ENCODE measurements at regions not wholly inside any gene's neighbourhood (a gene's known extent, or its start where the extent isn't known, plus 50 kb on each side); places are given as distances from the start of the nearest gene placed in this dataset.
"Not testable (repeated sequence)": the region's sequence is repeated elsewhere in the genome, so short reads cannot be mapped to it uniquely, and the experiment has no call there.

GRCh38 chr1:83064589-83065242, 934.2 kb downstream of the TTLL7 start:
- DNase-seq, result no peak

GRCh38 chr1:83060651-83061390, 938.1 kb downstream of the TTLL7 start:
- DNase-seq, result no peak

- DNase-seq, result no peak
These were observed 938.7 kb downstream of the TTLL7 start for GRCh38 chr1:83060221-83060620.

- DNase-seq, result no peak
These were observed 940.6 kb downstream of the TTLL7 start for GRCh38 chr1:83058327-83058726.

- DNase-seq, result no peak
These were observed 943.4 kb downstream of the TTLL7 start for GRCh38 chr1:83055391-83056170.

GRCh38 chr1:83053446-83053845, 945.5 kb downstream of the TTLL7 start:
- no peak for DNase-seq

- no peak for DNase-seq
These were observed 946.1 kb downstream of the TTLL7 start for GRCh38 chr1:83052865-83053264.

- not testable (repeated sequence) for DNase-seq
These were observed 947.9 kb downstream of the TTLL7 start for GRCh38 chr1:83051053-83051452.

- DNase-seq, result no peak
These were observed 955.7 kb downstream of the TTLL7 start for GRCh38 chr1:83043244-83043643.

GRCh38 chr1:83039091-83039490, 959.8 kb downstream of the TTLL7 start:
- not testable (repeated sequence) for DNase-seq

- no peak for DNase-seq
These were observed 964.1 kb downstream of the TTLL7 start for GRCh38 chr1:83034851-83035250.

GRCh38 chr1:83033682-83034081, 965.2 kb downstream of the TTLL7 start:
- no peak for DNase-seq

GRCh38 chr1:83029916-83030315, 969.0 kb downstream of the TTLL7 start:
- DNase-seq, result no peak

- no peak for DNase-seq
These were observed 969.9 kb downstream of the TTLL7 start for GRCh38 chr1:83029050-83029449.

- no peak for DNase-seq
These were observed 970.5 kb downstream of the TTLL7 start for GRCh38 chr1:83028467-83028866.

GRCh38 chr1:83027511-83027910, 971.4 kb downstream of the TTLL7 start:
- no peak for DNase-seq

GRCh38 chr1:83026745-83027144, 972.2 kb downstream of the TTLL7 start:
- no peak for DNase-seq

- no peak for DNase-seq
These were observed 974.6 kb downstream of the TTLL7 start for GRCh38 chr1:83024251-83024767.

- no peak for DNase-seq
These were observed 975.7 kb downstream of the TTLL7 start for GRCh38 chr1:83023212-83023611.

GRCh38 chr1:83022206-83022605, 976.7 kb downstream of the TTLL7 start:
- DNase-seq, result no peak

- DNase-seq, result no peak
These were observed 981.2 kb downstream of the TTLL7 start for GRCh38 chr1:83017701-83018100.

- no peak for DNase-seq
These were observed 981.7 kb downstream of the TTLL7 start for GRCh38 chr1:83017276-83017675.

- DNase-seq, result no peak
These were observed 982.5 kb downstream of the TTLL7 start for GRCh38 chr1:83016354-83016849.

Measured in NCI-H2081 treated with DMSO at 0.1 percent for 48 hours (cell line).